HepG2 (cell line): ENCODE measurements at regions not wholly inside any gene's neighbourhood (a gene's known extent, or its start where the extent isn't known, plus 50 kb on each side); places are given as distances from the start of the nearest gene placed in this dataset.

ENCODE experiments used
- ATAC-seq: fragments of 200-7000 bp; cut with Tn5 transposase; 3 replicates; pipeline ENCODE4 v1.9.1; 2020; ENCODE audit warnings: mild to moderate bottlenecking, moderate library complexity
- BruUV-seq: library from RNA; stranded (reverse); fragments of 400-500 nt; replicated peaks from 2 replicates; lab custom pipeline; 2021; lab: Mats Ljungman, UMichigan
- CTCF ChIA-PET: fragments of 300-600 bp; formaldehyde crosslinking; extraction: SDS; loops from one replicate; lab custom pipeline; 2021; ENCODE audit warnings: low total read pairs, inconsistent platforms, low intra/inter-chr PET ratio; lab: Yijun Ruan, JAX
- POLR2A ChIA-PET: fragments of 350-600 bp; sonication (Branson Sonifier 250); formaldehyde crosslinking; loops from one replicate; lab custom pipeline; 2020; ENCODE audit warnings: antibody characterized with exemption, inconsistent platforms; lab: Yijun Ruan, JAX
- DNase-seq: peaks from one replicate; pipeline ENCODE4 v3.0.0-alpha.2; 2015; ENCODE audit warnings: low spot score
- FAIRE-seq: peaks from 3 replicates; lab custom pipeline; 2011; peaks lifted over from hg19 to GRCh38; lab: Jason Lieb, UNC
- H2AFZ ChIP-seq: one replicate; pipeline ENCODE4 v1.6.1; 2011; ENCODE audit warnings: low read length, inconsistent platforms
- H3K27ac ChIP-seq: fragments of 300-600 bp; 3 replicates; pipeline ENCODE4 v1.8.0; 2011; ENCODE audit warnings: mixed run types, mild to moderate bottlenecking, mixed read lengths, low read length, inconsistent platforms; ENCODE audit not compliant: insufficient read depth; ENCODE audit errors: extremely low read length
- H3K27me3 ChIP-seq, 2 experiments: fragments of 200-600 bp in 1 of 2; 2 replicates in 1 of 2; 3 replicates in 1 of 2; pipeline versions ENCODE4 v1.6.0 to v1.8.0; 2011; ENCODE audit warnings: low read length in 2 of 2, mild to moderate bottlenecking in 2 of 2, moderate library complexity in 2 of 2, inconsistent platforms in 1 of 2; ENCODE audit not compliant: insufficient read depth in 2 of 2, control insufficient read depth in 1 of 2
- H3K36me3 ChIP-seq, 2 experiments: fragments of 200-600 bp in 1 of 2; replicated peaks in 1 of 2; 2 replicates in 1 of 2; 3 replicates in 1 of 2; pipeline versions ENCODE4 v1.5.1 to v1.8.0; 2011; ENCODE audit warnings: low read length in 2 of 2, inconsistent platforms in 1 of 2; ENCODE audit not compliant: insufficient read depth in 2 of 2, control insufficient read depth in 1 of 2
- H3K4me1 ChIP-seq: 2 replicates; pipeline ENCODE4 v1.5.1; 2012; ENCODE audit warnings: low read length, inconsistent platforms; ENCODE audit not compliant: insufficient read depth
- H3K4me2 ChIP-seq: 2 replicates; pipeline ENCODE4 v1.6.0; 2011; ENCODE audit warnings: low read depth, low read length, inconsistent platforms
- H3K4me3 ChIP-seq, 3 experiments: fragments of 200-600 bp in 1 of 3; sonication (generic), shearing (Covaris generic) in 1 of 3; replicated peaks in 1 of 3; 2 replicates each; pipeline ENCODE4 v1.5.1; 2011 to 2016; ENCODE audit warnings: low read length in 3 of 3, inconsistent platforms in 2 of 3, low read depth in 2 of 3, mild to moderate bottlenecking in 2 of 3, control low read depth in 1 of 3, mixed read lengths in 1 of 3; ENCODE audit not compliant: insufficient read depth in 1 of 3
- H3K79me2 ChIP-seq: one replicate; pipeline ENCODE4 v1.6.1; 2011; ENCODE audit warnings: low read length, inconsistent platforms; ENCODE audit not compliant: insufficient read depth
- H3K9ac ChIP-seq: 2 replicates; pipeline ENCODE4 v1.6.0; 2011; ENCODE audit warnings: mild to moderate bottlenecking, low read depth, low read length, inconsistent platforms; ENCODE audit not compliant: insufficient read depth
- H3K9me3 ChIP-seq: 2 replicates; pipeline ENCODE4 v1.5.1; 2012; ENCODE audit warnings: mild to moderate bottlenecking, low read length
- H4K20me1 ChIP-seq: 2 replicates; pipeline ENCODE4 v1.6.0; 2011; ENCODE audit warnings: inconsistent platforms, mild to moderate bottlenecking, low read length, moderate library complexity; ENCODE audit not compliant: insufficient read depth
- ARNT2 ChIP-seq: sonication (generic); formaldehyde crosslinking; IDR thresholded peaks from 2 replicates; pipeline ENCODE4 v1.8.0; 2022; ENCODE audit warnings: mild to moderate bottlenecking, low read depth, missing genetic modification reagents, moderate library complexity
- GPN1 ChIP-seq: sonication (generic); formaldehyde crosslinking; IDR thresholded peaks from 2 replicates; pipeline ENCODE4 v1.5.1; 2020; ENCODE audit warnings: missing genetic modification reagents, borderline replicate concordance
- HDAC6 ChIP-seq: fragments of 200-600 bp; sonication (generic); IDR thresholded peaks from 2 replicates; pipeline ENCODE4 v1.7.0; 2017; ENCODE audit warnings: mild to moderate bottlenecking, antibody characterized with exemption, low read length, low read depth
- HOXD1 ChIP-seq: sonication (generic); formaldehyde crosslinking; IDR thresholded peaks from 2 replicates; pipeline ENCODE4 v1.5.0; 2020; ENCODE audit warnings: missing genetic modification reagents
- KDM2A ChIP-seq: sonication (generic); formaldehyde crosslinking; IDR thresholded peaks from 2 replicates; pipeline ENCODE4 v1.4.0; 2020; ENCODE audit warnings: low read depth, missing genetic modification reagents, borderline replicate concordance
- KDM6A ChIP-seq: IDR thresholded peaks from 2 replicates; pipeline ENCODE4 v1.6.1; 2016; ENCODE audit warnings: low read depth
- MYC ChIP-seq: sonication (generic); formaldehyde crosslinking; IDR thresholded peaks from 2 replicates; pipeline ENCODE4 v1.9.0; 2021; ENCODE audit warnings: missing genetic modification reagents, borderline replicate concordance
- NBN ChIP-seq: fragments of 450-650 bp; conservative IDR thresholded peaks from 2 replicates; pipeline ENCODE4 v1.6.1; 2017
- RBFOX2 ChIP-seq: fragments of 200-400 bp; formaldehyde crosslinking; IDR thresholded peaks from 2 replicates; pipeline ENCODE4 v1.6.1; 2017; ENCODE audit warnings: low read depth, mild to moderate bottlenecking, low read length
- SMYD3 ChIP-seq: sonication (generic); formaldehyde crosslinking; IDR thresholded peaks from 2 replicates; pipeline ENCODE4 v1.8.1; 2023; ENCODE audit warnings: mild to moderate bottlenecking, missing genetic modification reagents
- TEAD3 ChIP-seq: optimal IDR thresholded peaks from 2 replicates; pipeline ENCODE3; 2016; ENCODE audit warnings: borderline replicate concordance
- TFDP2 ChIP-seq: sonication (generic); formaldehyde crosslinking; IDR thresholded peaks from 2 replicates; pipeline ENCODE4 v1.4.0; 2020; ENCODE audit warnings: missing genetic modification reagents
- YEATS4 ChIP-seq: sonication (generic); formaldehyde crosslinking; IDR thresholded peaks from 2 replicates; pipeline ENCODE4 v1.4.0; 2020; ENCODE audit warnings: missing genetic modification reagents, borderline replicate concordance
- ZBTB8A ChIP-seq: sonication (generic); formaldehyde crosslinking; IDR thresholded peaks from 2 replicates; pipeline ENCODE4 v1.4.0; 2020; ENCODE audit warnings: mild to moderate bottlenecking, low read depth, missing genetic modification reagents, borderline replicate concordance
- ZNF143 ChIP-seq: sonication (generic); formaldehyde crosslinking; IDR thresholded peaks from 2 replicates; pipeline ENCODE4 v1.4.0; 2020; ENCODE audit warnings: missing genetic modification reagents
- ZNF34 ChIP-seq: sonication (generic); formaldehyde crosslinking; IDR thresholded peaks from 2 replicates; pipeline ENCODE4 v1.4.0; 2020; ENCODE audit warnings: mild to moderate bottlenecking, missing genetic modification reagents, borderline replicate concordance
- ZNF432 ChIP-seq: sonication (generic); formaldehyde crosslinking; IDR thresholded peaks from 2 replicates; pipeline ENCODE4 v1.5.0; 2020; ENCODE audit warnings: missing genetic modification reagents, mild to moderate bottlenecking, borderline replicate concordance
- ZNF446 ChIP-seq: sonication (generic); formaldehyde crosslinking; IDR thresholded peaks from 2 replicates; pipeline ENCODE4 v1.5.0; 2020; ENCODE audit warnings: mild to moderate bottlenecking, missing genetic modification reagents
- WGBS: methylation state at CpG from one replicate; pipeline ENCODE4 v1.1.6; 2017; ENCODE audit warnings: low lambda C conversion rate; 5-methylcytosine and 5-hydroxymethylcytosine counted together
- in situ Hi-C: cut with HindIII; loops from 2 replicates; pipeline ENCODE4 v1.10.0; 2017; ENCODE audit warnings: low pct_unique_long_range_greater_than_20kb; ENCODE audit not compliant: extremely low pct_ligation_motif_present
- intact Hi-C: fragments of 100-400 bp; cut with micrococcal nuclease; formaldehyde crosslinking; loops from one replicate; pipeline ENCODE4 v1.10.0; 2022; ENCODE audit not compliant: unreplicated experiment
- TF ChIP-seq, protein P1 (sequence below): sonication (generic); formaldehyde crosslinking; IDR thresholded peaks from 2 replicates; pipeline ENCODE4 v1.4.0; 2020; ENCODE audit warnings: mild to moderate bottlenecking, missing genetic modification reagents

GRCh38 chr1:94716965-94717364 lies 103.2 kb upstream of the SLC44A3 start:
- no peak overlapping the region for H3K4me2 ChIP-seq
- H3K9ac ChIP-seq: no peak overlapping the region
- no peak overlapping the region for H3K4me3 ChIP-seq
- H3K27me3 ChIP-seq: no peaks in the 10 kb centered on the region
- intact Hi-C loops (no loop called here), in situ Hi-C loops (no loop called here)
- ATAC-seq (no peak), DNase-seq (no peak), FAIRE-seq (no peak)
- WGBS: 79% methylated on average over 2 of the region's 2 CpGs
- TF ChIP-seq NBN (no peak), KDM6A (CRISPR knock-in tag) (no peak), MYC (CRISPR knock-in tag) (no peak), RBFOX2 (no peak), ZNF446 (CRISPR knock-in tag) (no peak), ZNF432 (CRISPR knock-in tag) (no peak), TEAD3 (CRISPR knock-in tag) (no peak), ZBTB8A (CRISPR knock-in tag) (no peak), ARNT2 (CRISPR knock-in tag) (no peak), SMYD3 (no peak), ZNF34 (CRISPR knock-in tag) (no peak), HOXD1 (CRISPR knock-in tag) (no peak), YEATS4 (no peak), GPN1 (CRISPR knock-in tag) (no peak), TFDP2 (CRISPR knock-in tag) (no peak), ZNF143 (CRISPR knock-in tag) (no peak), KDM2A (CRISPR knock-in tag) (no peak), HDAC6 (no peak)
- TF ChIP-seq, protein P1, sequence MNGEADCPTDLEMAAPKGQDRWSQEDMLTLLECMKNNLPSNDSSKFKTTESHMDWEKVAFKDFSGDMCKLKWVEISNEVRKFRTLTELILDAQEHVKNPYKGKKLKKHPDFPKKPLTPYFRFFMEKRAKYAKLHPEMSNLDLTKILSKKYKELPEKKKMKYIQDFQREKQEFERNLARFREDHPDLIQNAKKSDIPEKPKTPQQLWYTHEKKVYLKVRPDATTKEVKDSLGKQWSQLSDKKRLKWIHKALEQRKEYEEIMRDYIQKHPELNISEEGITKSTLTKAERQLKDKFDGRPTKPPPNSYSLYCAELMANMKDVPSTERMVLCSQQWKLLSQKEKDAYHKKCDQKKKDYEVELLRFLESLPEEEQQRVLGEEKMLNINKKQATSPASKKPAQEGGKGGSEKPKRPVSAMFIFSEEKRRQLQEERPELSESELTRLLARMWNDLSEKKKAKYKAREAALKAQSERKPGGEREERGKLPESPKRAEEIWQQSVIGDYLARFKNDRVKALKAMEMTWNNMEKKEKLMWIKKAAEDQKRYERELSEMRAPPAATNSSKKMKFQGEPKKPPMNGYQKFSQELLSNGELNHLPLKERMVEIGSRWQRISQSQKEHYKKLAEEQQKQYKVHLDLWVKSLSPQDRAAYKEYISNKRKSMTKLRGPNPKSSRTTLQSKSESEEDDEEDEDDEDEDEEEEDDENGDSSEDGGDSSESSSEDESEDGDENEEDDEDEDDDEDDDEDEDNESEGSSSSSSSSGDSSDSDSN: no peak
- no peaks in the 10 kb centered on the region for H3K9me3 ChIP-seq
- ChIA-PET CTCF (no interaction called here), POLR2A (no interaction called here)
- peaks cover 25% of the 10 kb centered on the region for H3K4me1 ChIP-seq
- no peak overlapping the region for H3K27ac ChIP-seq
- H2AFZ ChIP-seq: no peak overlapping the region
- no TSS peak for BruUV-seq
- H3K79me2 ChIP-seq: no peaks in the 10 kb centered on the region
- no peaks in the 10 kb centered on the region for H4K20me1 ChIP-seq
- no peaks in the 10 kb centered on the region for H3K36me3 ChIP-seq
